Testis (tissue), 2 donors: ENCODE measurements at regions not wholly inside any gene's neighbourhood (a gene's known extent, or its start where the extent isn't known, plus 50 kb on each side); places are given as distances from the start of the nearest gene placed in this dataset.
"Not testable (repeated sequence)": the region's sequence is repeated elsewhere in the genome, so short reads cannot be mapped to it uniquely, and the experiment has no call there.

ENCODE experiments used
- DNase-seq: peaks from one replicate; pipeline ENCODE4 v3.0.0-alpha.2; 2019
- H3K27ac ChIP-seq, 2 donors: fragments of 200-600 bp; sonication (generic); one replicate each; pipeline ENCODE4 v1.5.1; 2019
- H3K27me3 ChIP-seq: fragments of 200-600 bp; sonication (generic); one replicate; pipeline ENCODE4 v1.5.1; 2019
- H3K36me3 ChIP-seq: fragments of 200-600 bp; sonication (generic); one replicate; pipeline ENCODE4 v1.5.1; 2017; ENCODE audit warnings: low read depth; ENCODE audit errors: missing control alignments
- H3K4me1 ChIP-seq: fragments of 200-600 bp; sonication (generic); one replicate; pipeline ENCODE4 v1.5.1; 2019
- H3K4me3 ChIP-seq, 2 donors: fragments of 200-600 bp; sonication (generic); one replicate each; pipeline ENCODE4 v1.5.1; 2017 to 2019
- H3K9me3 ChIP-seq: fragments of 200-600 bp; sonication (generic); one replicate; pipeline ENCODE4 v1.5.1; 2017
- WGBS, 2 donors: methylation state at CpG; one replicate each; pipeline ENCODE4 v1.1.5; 2018; 5-methylcytosine and 5-hydroxymethylcytosine counted together
- intact Hi-C: fragments of 100-400 bp; cut with DNase I; formaldehyde crosslinking; loops from one replicate; pipeline ENCODE4 v1.15.1; 2023; ENCODE audit warnings: low total_unique reads

DNA sequence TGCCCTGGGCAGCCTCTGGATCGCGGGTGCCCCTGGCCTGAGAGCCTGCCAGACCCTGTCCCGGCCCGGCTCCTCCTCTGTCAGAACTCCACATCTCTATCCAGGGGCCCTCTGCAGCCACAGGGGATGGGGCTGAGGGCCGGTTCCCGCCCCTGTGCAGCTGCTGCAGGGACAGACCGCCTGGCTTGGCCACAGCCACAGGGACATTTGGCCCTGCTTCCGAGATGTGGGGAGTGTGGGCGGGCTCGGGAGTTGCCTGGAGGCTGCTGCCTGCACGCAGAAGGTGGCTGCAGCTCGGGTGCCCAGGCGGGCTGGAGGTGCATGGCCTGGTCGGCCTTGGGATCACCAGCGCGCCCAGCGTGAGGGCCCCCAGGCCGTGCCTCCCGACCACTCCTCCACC, 3365.4 kb upstream of the OR11H1 start:
- H3K4me3 ChIP-seq, intact Hi-C loops, H3K27me3 ChIP-seq, DNase-seq, H3K36me3 ChIP-seq, H3K9me3 ChIP-seq, H3K27ac ChIP-seq, H3K4me1 ChIP-seq: not testable (repeated sequence)
- WGBS, 2 donors = 70% methylated on average over 3 of the region's 19 CpGs; no CpG with 5 or more reads in 1 of the 2 donors

DNA sequence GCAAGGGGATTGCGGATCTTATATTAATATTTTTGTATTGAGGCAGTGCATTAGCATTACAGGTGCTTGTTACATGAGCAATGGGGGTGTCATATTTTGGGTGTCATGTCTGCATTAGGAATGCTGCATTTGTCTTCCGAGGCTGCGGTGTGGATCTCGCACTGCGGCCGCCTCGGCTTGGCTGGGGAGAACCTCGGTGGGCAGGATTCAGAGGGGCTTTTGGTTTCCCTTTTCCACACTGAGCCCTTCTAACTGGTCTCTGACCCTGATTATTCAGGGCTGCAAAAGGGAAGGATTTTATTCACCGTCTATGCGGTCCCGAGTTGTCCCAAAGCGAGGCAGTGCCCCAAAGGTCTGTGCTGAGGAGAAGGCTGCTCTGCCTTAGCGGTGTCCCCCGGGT, 3361.5 kb upstream of the OR11H1 start:
- intact Hi-C loops, H3K36me3 ChIP-seq, H3K9me3 ChIP-seq, H3K4me3 ChIP-seq, H3K27me3 ChIP-seq, H3K4me1 ChIP-seq, H3K27ac ChIP-seq, DNase-seq: not testable (repeated sequence)
- 66 to 68% methylated on average over 8 to 10 of the region's 14 CpGs for WGBS, 2 donors

DNA sequence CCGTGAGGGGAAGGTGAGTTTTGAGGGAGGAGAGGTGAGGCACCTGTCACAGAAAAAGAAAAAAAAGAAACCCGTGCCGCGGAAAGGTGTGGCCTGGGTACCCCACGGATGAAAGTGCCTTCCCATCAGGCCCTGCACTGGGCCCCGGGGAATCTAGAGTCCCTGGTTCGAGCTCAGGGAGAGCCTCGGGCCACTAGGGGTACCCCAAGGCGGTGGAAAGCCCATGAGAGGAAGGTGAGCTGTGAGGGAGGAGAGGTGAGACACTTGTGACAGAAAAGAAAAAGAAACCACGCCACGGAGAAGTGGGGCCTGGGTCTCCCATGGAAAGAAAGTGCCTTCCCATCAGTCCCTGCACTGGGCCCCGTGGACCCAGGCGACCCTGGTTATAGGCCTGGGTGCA, 3359.9 kb upstream of the OR11H1 start:
- intact Hi-C loops, H3K36me3 ChIP-seq, H3K27me3 ChIP-seq, H3K4me1 ChIP-seq, H3K4me3 ChIP-seq, DNase-seq, H3K9me3 ChIP-seq, H3K27ac ChIP-seq: not testable (repeated sequence)
- 40 to 58% methylated on average over 10 to 11 of the region's 13 CpGs for WGBS, 2 donors

- H3K9me3 ChIP-seq, H3K4me1 ChIP-seq, H3K27ac ChIP-seq, intact Hi-C loops, H3K36me3 ChIP-seq, H3K27me3 ChIP-seq, H3K4me3 ChIP-seq: not testable (repeated sequence)
- peak; percentile 15 for DNase-seq
- WGBS, 2 donors = 43 to 48% methylated on average over 6 of the region's 6 CpGs
Observed at GRCh38 chr22:12192117-12192516, 3335.9 kb upstream of the OR11H1 start.

DNA sequence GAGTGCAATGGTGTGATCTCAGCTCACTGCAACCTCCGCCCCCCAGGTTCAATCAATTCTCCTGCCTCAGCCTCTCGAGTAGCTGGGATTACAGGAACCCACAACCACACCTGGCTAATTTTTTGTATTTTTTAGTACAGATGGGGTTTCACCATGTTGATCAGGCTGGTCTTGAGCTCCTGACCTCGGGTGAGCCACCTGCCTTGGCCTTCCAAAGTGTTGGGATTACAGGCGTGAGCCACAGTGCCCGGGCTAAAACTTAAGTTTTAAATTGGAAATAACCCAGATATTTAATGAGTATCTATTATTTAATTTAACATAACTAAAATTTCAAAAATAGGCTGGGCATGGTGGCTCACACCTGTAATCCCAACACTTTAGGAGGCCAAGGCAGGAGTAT, 3333.3 kb upstream of the OR11H1 start:
- H3K27me3 ChIP-seq, H3K9me3 ChIP-seq, intact Hi-C loops, DNase-seq, H3K4me1 ChIP-seq, H3K4me3 ChIP-seq, H3K36me3 ChIP-seq, H3K27ac ChIP-seq: not testable (repeated sequence)
- WGBS, 2 donors = 33 to 45% methylated on average over 5 of the region's 5 CpGs

- 42 to 50% methylated on average over 5 of the region's 5 CpGs for WGBS, 2 donors
- H3K36me3 ChIP-seq, H3K4me3 ChIP-seq, H3K4me1 ChIP-seq, H3K9me3 ChIP-seq, DNase-seq, H3K27ac ChIP-seq, H3K27me3 ChIP-seq, intact Hi-C loops: not testable (repeated sequence)
Observed at GRCh38 chr22:12202067-12202466, 3325.9 kb upstream of the OR11H1 start.

GRCh38 chr22:12206687-12207086, 3321.3 kb upstream of the OR11H1 start:
- WGBS, 2 donors = 27 to 33% methylated on average over 1 of the region's 1 CpG
- H3K36me3 ChIP-seq, intact Hi-C loops, H3K27me3 ChIP-seq, H3K27ac ChIP-seq, H3K9me3 ChIP-seq, H3K4me3 ChIP-seq, H3K4me1 ChIP-seq, DNase-seq: not testable (repeated sequence)
